ENCODE measurements at regions not wholly inside any gene's neighbourhood (a gene's known extent, or its start where the extent isn't known, plus 50 kb on each side); places are given as distances from the start of the nearest gene placed in this dataset.

- no peaks in the 10 kb centered on the region for H3K27me3 ChIP-seq
- H3K9me3 ChIP-seq: no peaks in the 10 kb centered on the region
- TF ChIP-seq CTCF (IDR thresholded peaks at IDR 0.05) (no peak), POLR2A (IDR thresholded peaks at IDR 0.05) (no peak)
- no peaks in the 10 kb centered on the region for H3K4me1 ChIP-seq
- no peak overlapping the region for H3K4me3 ChIP-seq
- intact Hi-C loops (cut with DNase I; ENCODE audit: low total_unique reads): no loop called here
- no peak for DNase-seq
- no peak overlapping the region for H3K27ac ChIP-seq
- no peaks in the 10 kb centered on the region for H3K36me3 ChIP-seq
Observed at GRCh38 chr13:104534847-104535246, 1468.6 kb upstream of the SLC10A2 start.

- intact Hi-C loops (cut with DNase I; ENCODE audit: low total_unique reads): no loop called here
- Histone ChIP-seq H3K27ac (no peak overlapping the region), H3K36me3 (no peaks in the 10 kb centered on the region), H3K27me3 (no peaks in the 10 kb centered on the region), H3K4me1 (no peaks in the 10 kb centered on the region), H3K4me3 (no peak overlapping the region), H3K9me3 (no peaks in the 10 kb centered on the region)
- no peak for DNase-seq
- TF ChIP-seq POLR2A (IDR thresholded peaks at IDR 0.05) (no peak), CTCF (IDR thresholded peaks at IDR 0.05) (no peak)
Observed at GRCh38 chr13:104532132-104532531, 1465.9 kb upstream of the SLC10A2 start.

GRCh38 chr13:104530741-104531140 lies 1464.5 kb upstream of the SLC10A2 start:
- intact Hi-C loops (cut with DNase I; ENCODE audit: low total_unique reads): no loop called here

GRCh38 chr13:104526561-104526960 lies 1460.3 kb upstream of the SLC10A2 start:
- H3K9me3 ChIP-seq: no peaks in the 10 kb centered on the region
- no peak overlapping the region for H3K4me3 ChIP-seq
- no peak for DNase-seq
- no peaks in the 10 kb centered on the region for H3K4me1 ChIP-seq
- H3K27me3 ChIP-seq: no peaks in the 10 kb centered on the region
- no peak overlapping the region for H3K27ac ChIP-seq
- intact Hi-C loops (cut with DNase I; ENCODE audit: low total_unique reads): no loop called here
- H3K36me3 ChIP-seq: no peaks in the 10 kb centered on the region
- TF ChIP-seq CTCF (IDR thresholded peaks at IDR 0.05) (no peak), POLR2A (IDR thresholded peaks at IDR 0.05) (no peak)

More at GRCh38 chr13:104530741-104531140, 1464.5 kb upstream of the SLC10A2 start:
- H3K27ac ChIP-seq: no peak overlapping the region
- DNase-seq: no peak
- H3K4me1 ChIP-seq: no peaks in the 10 kb centered on the region
- no peaks in the 10 kb centered on the region for H3K36me3 ChIP-seq
- no peaks in the 10 kb centered on the region for H3K27me3 ChIP-seq
- H3K9me3 ChIP-seq: no peaks in the 10 kb centered on the region
- H3K4me3 ChIP-seq: no peak overlapping the region
- TF ChIP-seq POLR2A (IDR thresholded peaks at IDR 0.05): no peak
- TF ChIP-seq CTCF (IDR thresholded peaks at IDR 0.05): no peak

GRCh38 chr13:104525467-104525866 lies 1459.2 kb upstream of the SLC10A2 start:
- Histone ChIP-seq H3K4me1 (no peaks in the 10 kb centered on the region), H3K36me3 (no peaks in the 10 kb centered on the region), H3K9me3 (no peaks in the 10 kb centered on the region), H3K27me3 (no peaks in the 10 kb centered on the region), H3K4me3 (no peak overlapping the region), H3K27ac (no peak overlapping the region)
- no peak for TF ChIP-seq POLR2A (IDR thresholded peaks at IDR 0.05)
- no peak for TF ChIP-seq CTCF (IDR thresholded peaks at IDR 0.05)
- intact Hi-C loops (cut with DNase I; ENCODE audit: low total_unique reads): no loop called here
- DNase-seq: no peak
